Epithelial cell of esophagus (primary cell): ENCODE measurements at regions not wholly inside any gene's neighbourhood (a gene's known extent, or its start where the extent isn't known, plus 50 kb on each side); places are given as distances from the start of the nearest gene placed in this dataset.
A peak's percentile ranks its signal among the peaks of the same experiment; 100 is the strongest.

Experiments
- DNase-seq: peaks from one replicate; pipeline ENCODE4 v3.0.0; 2010; ENCODE audit warnings: low read depth
- H3K4me3 ChIP-seq: 2 replicates; pipeline ENCODE4 v1.5.1; 2011; ENCODE audit warnings: mild to moderate bottlenecking, low read length, control low read depth
- TF ChIP-seq, protein P1 (sequence below): IDR thresholded peaks from 2 replicates; pipeline ENCODE4 v1.5.1; 2011; ENCODE audit warnings: low read depth, mild to moderate bottlenecking, low read length, control low read depth, inconsistent platforms; ENCODE audit not compliant: insufficient read depth; ENCODE audit errors: missing control alignments

- TF ChIP-seq, protein P1, sequence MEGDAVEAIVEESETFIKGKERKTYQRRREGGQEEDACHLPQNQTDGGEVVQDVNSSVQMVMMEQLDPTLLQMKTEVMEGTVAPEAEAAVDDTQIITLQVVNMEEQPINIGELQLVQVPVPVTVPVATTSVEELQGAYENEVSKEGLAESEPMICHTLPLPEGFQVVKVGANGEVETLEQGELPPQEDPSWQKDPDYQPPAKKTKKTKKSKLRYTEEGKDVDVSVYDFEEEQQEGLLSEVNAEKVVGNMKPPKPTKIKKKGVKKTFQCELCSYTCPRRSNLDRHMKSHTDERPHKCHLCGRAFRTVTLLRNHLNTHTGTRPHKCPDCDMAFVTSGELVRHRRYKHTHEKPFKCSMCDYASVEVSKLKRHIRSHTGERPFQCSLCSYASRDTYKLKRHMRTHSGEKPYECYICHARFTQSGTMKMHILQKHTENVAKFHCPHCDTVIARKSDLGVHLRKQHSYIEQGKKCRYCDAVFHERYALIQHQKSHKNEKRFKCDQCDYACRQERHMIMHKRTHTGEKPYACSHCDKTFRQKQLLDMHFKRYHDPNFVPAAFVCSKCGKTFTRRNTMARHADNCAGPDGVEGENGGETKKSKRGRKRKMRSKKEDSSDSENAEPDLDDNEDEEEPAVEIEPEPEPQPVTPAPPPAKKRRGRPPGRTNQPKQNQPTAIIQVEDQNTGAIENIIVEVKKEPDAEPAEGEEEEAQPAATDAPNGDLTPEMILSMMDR = no peak
- no peak overlapping the region for H3K4me3 ChIP-seq
- no peak for DNase-seq
Observed at GRCh38 chr11:107222431-107222830, 204.2 kb upstream of the GUCY1A2 start.

DNA sequence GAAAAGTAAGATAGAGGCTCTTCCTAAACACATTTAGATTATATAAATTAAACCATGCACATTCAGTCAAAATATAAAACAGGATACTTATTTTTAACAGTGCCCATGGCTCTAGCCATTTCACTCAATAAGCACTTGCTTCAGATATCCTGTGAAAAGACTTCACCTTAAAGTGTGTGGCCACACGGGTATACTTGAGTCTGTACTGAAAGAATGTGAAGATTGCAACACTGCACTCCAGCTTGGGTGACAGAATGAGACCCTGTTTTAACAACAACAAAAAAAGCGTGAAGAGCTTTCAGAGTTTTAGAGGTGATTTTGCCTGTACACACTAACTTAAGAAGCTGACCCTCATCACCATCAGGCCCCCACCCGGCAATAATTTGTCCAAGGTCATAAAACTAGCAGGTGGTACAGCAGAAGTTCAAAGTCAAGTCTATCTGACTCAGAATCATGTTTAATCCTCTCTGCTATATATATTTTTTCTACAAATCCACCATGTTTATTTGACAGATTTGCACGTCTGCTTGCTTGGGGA lies 203.5 kb upstream of the GUCY1A2 start:
- H3K4me3 ChIP-seq = no peak overlapping the region
- TF ChIP-seq, protein P1 = no peak
- DNase-seq = no peak

DNA sequence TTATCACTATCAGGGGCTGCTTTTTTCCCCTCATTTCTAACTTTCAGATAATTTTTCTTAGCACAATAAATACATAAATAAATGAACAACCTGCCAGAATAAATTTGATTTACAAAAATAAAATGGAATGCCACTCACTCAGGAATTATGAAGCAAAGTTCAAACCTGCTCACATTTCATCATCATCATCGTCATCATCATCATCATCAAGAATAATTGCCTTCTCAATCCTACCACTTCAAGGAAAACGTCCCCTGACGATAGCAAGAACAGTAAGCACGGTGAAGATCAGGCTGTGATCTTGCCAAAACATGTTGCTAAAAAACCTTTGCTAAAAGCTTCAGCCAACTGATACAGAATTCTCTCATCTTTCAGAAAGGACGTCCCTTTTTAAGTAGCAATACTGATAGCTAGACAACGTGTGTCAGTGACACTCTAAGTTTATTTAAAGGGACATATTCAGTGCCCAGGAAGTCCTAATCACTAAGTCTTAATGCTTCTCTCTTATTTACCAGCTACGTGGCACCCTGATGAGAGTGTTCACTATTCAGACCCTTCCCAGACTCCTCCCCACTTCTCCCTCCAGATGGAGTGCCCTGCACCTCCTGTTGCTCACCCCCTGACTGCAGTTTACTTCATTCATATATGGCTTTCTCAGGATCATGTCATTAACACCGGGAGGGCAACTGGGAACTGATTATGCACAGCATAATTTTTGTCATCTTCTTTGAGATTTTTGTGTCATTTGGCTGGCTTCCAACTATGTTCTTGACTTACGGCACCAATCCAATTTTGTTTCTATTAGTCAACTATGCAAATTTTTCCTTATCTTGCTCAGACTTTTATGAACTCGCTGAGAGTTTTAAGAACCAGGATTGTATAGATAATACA lies 200.1 kb upstream of the GUCY1A2 start:
- TF ChIP-seq, protein P1 = no peak
- DNase-seq = no peak
- H3K4me3 ChIP-seq = no peak overlapping the region

DNA sequence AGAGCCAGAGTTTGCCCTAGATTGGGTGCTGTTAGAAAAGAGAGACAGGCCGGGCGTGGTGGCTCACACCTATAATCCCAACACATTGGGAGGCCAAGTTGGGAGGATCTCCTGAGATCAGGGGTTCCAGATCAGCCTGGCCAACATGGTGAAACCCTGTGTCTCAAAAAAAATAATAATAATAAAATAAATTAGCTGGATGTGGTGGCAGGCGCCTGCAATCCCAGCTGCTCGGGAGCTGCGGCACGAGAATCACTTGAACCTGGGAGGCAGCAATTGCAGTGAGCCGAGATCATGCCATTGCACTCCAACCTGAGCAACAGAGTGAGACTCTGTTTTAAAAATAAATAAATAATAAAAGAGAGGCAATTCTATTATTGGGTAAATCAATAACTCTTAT lies 199.2 kb upstream of the GUCY1A2 start:
- TF ChIP-seq, protein P1 = no peak
- H3K4me3 ChIP-seq = no peak overlapping the region
- no peak for DNase-seq

DNA sequence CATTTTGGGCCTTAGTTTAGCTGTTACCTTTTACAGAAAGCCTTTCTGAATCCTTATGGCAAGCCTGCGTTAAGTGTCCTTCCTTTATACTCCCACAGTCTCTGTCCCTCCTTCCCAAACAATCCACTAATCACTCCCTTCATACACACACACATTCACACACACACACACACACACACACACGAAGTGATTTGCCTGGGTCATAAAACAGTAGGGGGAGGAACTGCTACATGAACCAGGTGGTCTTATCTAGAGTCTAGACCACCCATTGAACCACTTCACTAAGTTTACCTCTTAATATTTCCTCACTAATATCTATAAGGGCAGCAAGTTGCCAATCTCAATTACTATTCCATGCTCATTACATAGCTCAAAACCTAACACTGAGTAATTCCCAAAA lies 196.7 kb upstream of the GUCY1A2 start:
- no peak overlapping the region for H3K4me3 ChIP-seq
- TF ChIP-seq, protein P1 = no peak
- no peak for DNase-seq

DNA sequence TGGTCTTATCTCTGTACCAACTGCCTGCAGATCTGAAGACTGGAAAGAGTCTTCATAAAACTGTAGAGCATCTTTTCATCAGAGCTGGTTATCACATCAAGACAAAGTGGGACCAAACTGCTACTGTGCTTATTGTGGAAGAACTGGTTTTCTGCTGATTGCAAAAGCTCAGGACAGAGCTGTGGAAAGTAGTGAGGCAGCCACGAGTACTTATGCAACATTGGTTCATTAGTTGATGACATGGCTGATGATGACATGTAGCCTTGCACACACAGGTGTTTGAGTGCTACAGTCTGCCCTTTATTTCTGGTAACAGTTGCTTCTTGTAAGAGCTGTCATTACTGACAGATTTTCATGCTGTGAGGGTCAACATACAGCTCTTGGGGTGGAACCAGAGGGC lies 185.4 kb upstream of the GUCY1A2 start:
- DNase-seq = peak; percentile 75
- TF ChIP-seq, protein P1 = no peak
- H3K4me3 ChIP-seq = no peak overlapping the region

GRCh38 chr11:107202241-107202640 lies 184.0 kb upstream of the GUCY1A2 start:
- TF ChIP-seq, protein P1 = no peak
- DNase-seq = no peak

More at GRCh38 chr11:107202241-107202640, 184.0 kb upstream of the GUCY1A2 start:
- no peak overlapping the region for H3K4me3 ChIP-seq
